ENCODE measurements at regions not wholly inside any gene's neighbourhood (a gene's known extent, or its start where the extent isn't known, plus 50 kb on each side); places are given as distances from the start of the nearest gene placed in this dataset.
"Not testable (repeated sequence)": the region's sequence is repeated elsewhere in the genome, so short reads cannot be mapped to it uniquely, and the experiment has no call there.

DNA sequence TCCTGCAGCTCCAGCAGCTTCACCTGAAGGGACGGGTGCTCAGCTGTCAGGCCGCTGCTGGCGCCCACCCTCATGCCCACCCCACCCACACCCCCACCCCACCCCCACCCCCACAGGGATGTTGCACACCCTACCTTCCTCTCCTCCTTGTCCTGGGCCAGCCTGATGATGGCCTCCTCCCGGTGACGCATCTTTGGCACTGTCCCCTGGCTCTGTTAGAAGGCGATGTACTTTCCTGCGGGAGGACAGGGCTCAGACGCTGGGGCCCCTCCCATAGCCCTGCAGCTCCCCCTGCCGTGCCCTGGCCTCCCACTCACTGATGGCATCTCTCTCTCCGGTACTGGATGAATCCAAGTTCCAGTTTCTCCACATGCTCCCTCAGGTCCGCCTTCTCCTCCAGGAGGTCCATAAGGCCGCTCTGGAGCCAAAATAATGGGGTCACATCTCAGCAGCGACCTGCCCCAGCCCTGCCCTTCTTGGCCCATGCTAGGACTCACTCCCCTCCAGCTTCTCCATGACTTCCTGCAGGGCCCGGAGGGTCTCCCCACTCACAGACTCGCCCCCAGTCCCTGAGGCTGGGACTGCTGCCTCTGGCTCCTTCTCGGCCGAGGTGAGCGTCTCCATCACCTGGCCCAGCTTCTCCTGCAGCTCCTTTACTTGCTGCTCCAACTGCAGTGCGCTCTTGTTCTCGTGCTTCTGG lies 55.2 kb downstream of the GOLGA8B start:
- CTCF ChIA-PET; H3K9me3 ChIP-seq (ENCODE audit: control insufficient read depth, insufficient read depth, low read depth, low read length); POLR2A ChIA-PET; H3K36me3 ChIP-seq (ENCODE audit: control insufficient read depth in 2 of 2, insufficient read depth in 1 of 2, low read length in 2 of 2); H3K27ac ChIP-seq (ENCODE audit: extremely low read depth, low read depth, low read length); H3K4me1 ChIP-seq (ENCODE audit: control insufficient read depth, insufficient read depth, low read length); H3K4me3 ChIP-seq (ENCODE audit: low read depth, low read length): not testable (repeated sequence)

DNA sequence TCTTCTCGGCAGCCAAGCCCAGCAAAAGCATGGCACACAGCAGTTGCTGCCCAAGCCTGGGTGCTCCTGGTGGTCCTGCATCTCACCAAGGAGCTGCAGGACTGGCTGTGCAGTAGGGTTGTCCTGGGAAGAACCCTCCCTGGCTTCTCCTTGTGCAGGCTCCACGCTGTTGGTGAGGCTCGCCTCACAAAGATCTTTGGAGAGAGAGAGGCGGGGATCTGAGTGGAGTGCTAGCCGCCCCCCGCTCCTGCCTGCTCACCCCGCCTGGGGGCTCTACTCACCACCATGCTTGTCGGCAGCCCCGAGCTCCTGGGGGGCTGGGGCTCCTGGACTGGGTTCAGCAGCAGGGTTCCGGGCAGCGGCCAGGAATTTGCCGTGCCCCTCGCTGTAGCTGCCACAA lies 55.8 kb downstream of the GOLGA8B start:
- POLR2A ChIA-PET; H3K4me3 ChIP-seq (ENCODE audit: low read depth, low read length); H3K36me3 ChIP-seq (ENCODE audit: control insufficient read depth in 2 of 2, insufficient read depth in 1 of 2, low read length in 2 of 2); H3K4me1 ChIP-seq (ENCODE audit: control insufficient read depth, insufficient read depth, low read length); H3K9me3 ChIP-seq (ENCODE audit: control insufficient read depth, insufficient read depth, low read depth, low read length); H3K27ac ChIP-seq (ENCODE audit: extremely low read depth, low read depth, low read length): not testable (repeated sequence)
- CTCF ChIA-PET, result interaction anchor here (0.6 kb wide), 1 partner anchor 30 kb away, joined by 3 read pairs; no protein-coding TSS in a partner anchor

DNA sequence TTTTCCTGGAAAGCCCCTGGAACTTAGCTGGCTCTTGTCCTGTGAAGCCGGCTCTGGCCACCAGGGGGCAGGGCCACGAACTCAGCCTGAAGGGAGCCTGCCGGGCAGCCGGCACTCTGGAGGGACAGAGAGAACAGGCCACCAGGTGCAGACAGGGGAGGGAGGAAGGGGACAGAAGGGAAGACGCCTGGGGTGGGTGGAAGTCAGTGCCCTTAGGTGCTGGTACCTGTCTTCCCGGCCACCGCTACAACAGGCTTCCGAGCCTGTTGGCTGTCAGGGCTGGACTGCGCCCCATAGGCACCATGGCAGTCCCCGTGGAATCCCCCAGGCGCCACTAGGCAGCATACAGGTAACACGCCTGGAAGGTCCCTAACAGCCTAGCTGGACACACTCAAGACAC lies 59.6 kb downstream of the GOLGA8B start:
- H3K9me3 ChIP-seq (ENCODE audit: control insufficient read depth, insufficient read depth, low read depth, low read length); CTCF ChIA-PET; H3K4me1 ChIP-seq (ENCODE audit: control insufficient read depth, insufficient read depth, low read length); H3K4me3 ChIP-seq (ENCODE audit: low read depth, low read length); POLR2A ChIA-PET; H3K36me3 ChIP-seq (ENCODE audit: control insufficient read depth in 2 of 2, insufficient read depth in 1 of 2, low read length in 2 of 2); H3K27ac ChIP-seq (ENCODE audit: extremely low read depth, low read depth, low read length): not testable (repeated sequence)

DNA sequence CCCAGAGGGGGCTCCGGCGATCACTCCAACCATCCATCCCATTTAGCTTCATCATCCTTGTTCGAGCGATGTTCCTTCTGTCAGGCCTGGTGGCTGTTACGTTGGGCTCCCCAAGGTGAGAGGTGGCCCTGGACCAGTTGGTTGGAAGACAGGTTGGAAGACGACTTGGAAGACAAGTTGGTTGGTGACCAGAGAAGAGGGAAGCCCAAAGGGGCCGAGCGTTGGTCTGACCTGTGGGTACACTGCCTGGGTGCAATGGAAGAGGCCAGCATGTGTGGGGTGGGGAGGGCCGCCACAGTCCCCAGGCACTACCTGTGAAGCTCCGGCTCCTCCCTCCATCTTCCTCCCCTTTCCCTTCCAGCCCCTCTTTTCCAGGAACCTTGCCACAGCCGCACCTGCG lies 60.9 kb downstream of the GOLGA8B start:
- H3K4me1 ChIP-seq (ENCODE audit: control insufficient read depth, insufficient read depth, low read length); H3K4me3 ChIP-seq (ENCODE audit: low read depth, low read length); H3K36me3 ChIP-seq (ENCODE audit: control insufficient read depth in 2 of 2, insufficient read depth in 1 of 2, low read length in 2 of 2); POLR2A ChIA-PET; H3K9me3 ChIP-seq (ENCODE audit: control insufficient read depth, insufficient read depth, low read depth, low read length); H3K27ac ChIP-seq (ENCODE audit: extremely low read depth, low read depth, low read length); CTCF ChIA-PET: not testable (repeated sequence)

DNA sequence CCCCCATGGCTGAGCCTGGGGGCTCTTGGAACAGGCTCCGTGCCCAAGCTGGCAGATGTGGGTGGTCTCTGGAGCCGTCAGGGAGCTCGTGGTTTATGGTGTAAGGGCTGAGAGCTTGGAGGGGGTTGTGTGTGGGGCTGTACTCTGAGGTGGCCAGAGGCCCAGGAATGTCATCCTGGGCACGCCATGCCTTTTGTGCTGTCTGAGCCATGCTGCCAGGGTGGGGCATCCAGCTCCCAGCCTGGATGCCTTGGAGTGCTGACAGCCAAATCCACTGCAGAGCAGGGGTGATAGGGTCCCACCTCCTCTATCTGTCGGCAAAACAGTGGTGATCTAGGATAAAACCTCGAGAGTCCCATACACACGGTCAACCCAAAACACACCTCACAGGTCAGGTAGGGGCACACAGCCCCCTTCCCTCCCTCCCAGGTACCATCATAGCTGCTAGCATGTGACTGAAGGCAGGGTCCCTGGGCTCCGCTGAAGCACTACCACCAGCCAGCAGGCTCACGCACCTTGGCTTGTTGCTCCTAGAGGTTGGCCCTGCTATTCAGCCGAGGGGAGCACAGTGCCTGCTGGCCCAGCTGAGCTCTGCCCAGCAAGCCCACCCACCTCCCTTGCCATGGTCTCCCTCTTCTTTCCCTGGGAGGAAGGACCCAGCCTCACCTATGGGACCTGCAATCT lies 61.5 kb downstream of the GOLGA8B start:
- H3K36me3 ChIP-seq (ENCODE audit: control insufficient read depth in 2 of 2, insufficient read depth in 1 of 2, low read length in 2 of 2); POLR2A ChIA-PET; H3K4me1 ChIP-seq (ENCODE audit: control insufficient read depth, insufficient read depth, low read length): not testable (repeated sequence)

DNA sequence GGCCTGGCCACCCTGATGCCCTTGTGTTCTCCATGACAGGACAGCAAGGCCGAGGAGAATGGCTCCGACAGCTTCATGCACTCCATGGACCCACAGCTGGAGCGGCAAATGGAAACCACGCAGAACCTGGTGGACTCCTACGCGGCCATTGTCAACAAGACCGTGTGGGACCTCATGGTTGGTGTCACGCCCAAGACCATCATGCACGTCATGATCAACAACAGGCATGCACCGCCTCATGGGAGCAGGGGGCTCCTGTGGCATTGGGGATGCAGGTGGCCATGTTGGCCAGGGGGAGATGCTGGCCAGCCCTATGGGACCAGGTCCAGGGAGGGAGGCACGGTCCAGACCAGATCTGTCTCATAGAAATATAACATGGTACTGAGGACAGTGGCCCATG lies 62.9 kb downstream of the GOLGA8B start:
- ChIA-PET CTCF (no interaction called here), POLR2A (no interaction called here)
- H3K36me3 ChIP-seq (ENCODE audit: control insufficient read depth in 2 of 2, insufficient read depth in 1 of 2, low read length in 2 of 2), result no peaks in the 10 kb centered on the region
- H3K4me3 ChIP-seq (ENCODE audit: low read depth, low read length), result no peak overlapping the region
- H3K4me1 ChIP-seq (ENCODE audit: control insufficient read depth, insufficient read depth, low read length), result no peaks in the 10 kb centered on the region
- no peaks in the 10 kb centered on the region for H3K9me3 ChIP-seq (ENCODE audit: control insufficient read depth, insufficient read depth, low read depth, low read length)
- H3K27ac ChIP-seq (ENCODE audit: extremely low read depth, low read depth, low read length), result no peak overlapping the region
- TF ChIP-seq, protein P1, sequence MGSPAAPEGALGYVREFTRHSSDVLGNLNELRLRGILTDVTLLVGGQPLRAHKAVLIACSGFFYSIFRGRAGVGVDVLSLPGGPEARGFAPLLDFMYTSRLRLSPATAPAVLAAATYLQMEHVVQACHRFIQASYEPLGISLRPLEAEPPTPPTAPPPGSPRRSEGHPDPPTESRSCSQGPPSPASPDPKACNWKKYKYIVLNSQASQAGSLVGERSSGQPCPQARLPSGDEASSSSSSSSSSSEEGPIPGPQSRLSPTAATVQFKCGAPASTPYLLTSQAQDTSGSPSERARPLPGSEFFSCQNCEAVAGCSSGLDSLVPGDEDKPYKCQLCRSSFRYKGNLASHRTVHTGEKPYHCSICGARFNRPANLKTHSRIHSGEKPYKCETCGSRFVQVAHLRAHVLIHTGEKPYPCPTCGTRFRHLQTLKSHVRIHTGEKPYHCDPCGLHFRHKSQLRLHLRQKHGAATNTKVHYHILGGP (tag by site-specific recombination; IDR thresholded peaks at IDR 0.05), result no peak
- TF ChIP-seq MYNN (tag by site-specific recombination; IDR thresholded peaks at IDR 0.05; ENCODE audit: borderline replicate concordance), result no peak
- TF ChIP-seq, protein P2, sequence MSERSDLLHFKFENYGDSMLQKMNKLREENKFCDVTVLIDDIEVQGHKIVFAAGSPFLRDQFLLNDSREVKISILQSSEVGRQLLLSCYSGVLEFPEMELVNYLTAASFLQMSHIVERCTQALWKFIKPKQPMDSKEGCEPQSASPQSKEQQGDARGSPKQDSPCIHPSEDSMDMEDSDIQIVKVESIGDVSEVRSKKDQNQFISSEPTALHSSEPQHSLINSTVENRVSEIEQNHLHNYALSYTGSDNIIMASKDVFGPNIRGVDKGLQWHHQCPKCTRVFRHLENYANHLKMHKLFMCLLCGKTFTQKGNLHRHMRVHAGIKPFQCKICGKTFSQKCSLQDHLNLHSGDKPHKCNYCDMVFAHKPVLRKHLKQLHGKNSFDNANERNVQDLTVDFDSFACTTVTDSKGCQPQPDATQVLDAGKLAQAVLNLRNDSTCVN (tag by site-specific recombination; optimal IDR thresholded peaks at IDR 0.05), result no peak
- TF ChIP-seq ZNF629 (tag by site-specific recombination; IDR thresholded peaks at IDR 0.05), result no peak
- TF ChIP-seq ZNF571 (tag by site-specific recombination; IDR thresholded peaks at IDR 0.05), result no peak
- TF ChIP-seq, protein P3, sequence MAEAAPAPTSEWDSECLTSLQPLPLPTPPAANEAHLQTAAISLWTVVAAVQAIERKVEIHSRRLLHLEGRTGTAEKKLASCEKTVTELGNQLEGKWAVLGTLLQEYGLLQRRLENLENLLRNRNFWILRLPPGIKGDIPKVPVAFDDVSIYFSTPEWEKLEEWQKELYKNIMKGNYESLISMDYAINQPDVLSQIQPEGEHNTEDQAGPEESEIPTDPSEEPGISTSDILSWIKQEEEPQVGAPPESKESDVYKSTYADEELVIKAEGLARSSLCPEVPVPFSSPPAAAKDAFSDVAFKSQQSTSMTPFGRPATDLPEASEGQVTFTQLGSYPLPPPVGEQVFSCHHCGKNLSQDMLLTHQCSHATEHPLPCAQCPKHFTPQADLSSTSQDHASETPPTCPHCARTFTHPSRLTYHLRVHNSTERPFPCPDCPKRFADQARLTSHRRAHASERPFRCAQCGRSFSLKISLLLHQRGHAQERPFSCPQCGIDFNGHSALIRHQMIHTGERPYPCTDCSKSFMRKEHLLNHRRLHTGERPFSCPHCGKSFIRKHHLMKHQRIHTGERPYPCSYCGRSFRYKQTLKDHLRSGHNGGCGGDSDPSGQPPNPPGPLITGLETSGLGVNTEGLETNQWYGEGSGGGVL (tag by site-specific recombination; IDR thresholded peaks at IDR 0.05), result no peak
- TF ChIP-seq ZNF626 (tag by site-specific recombination; IDR thresholded peaks at IDR 0.05), result no peak
- no peak for TF ChIP-seq ZNF600 (tag by site-specific recombination; IDR thresholded peaks at IDR 0.05)
- no peak for TF ChIP-seq YY1 (tag by site-specific recombination; IDR thresholded peaks at IDR 0.05)
- TF ChIP-seq, protein P4, sequence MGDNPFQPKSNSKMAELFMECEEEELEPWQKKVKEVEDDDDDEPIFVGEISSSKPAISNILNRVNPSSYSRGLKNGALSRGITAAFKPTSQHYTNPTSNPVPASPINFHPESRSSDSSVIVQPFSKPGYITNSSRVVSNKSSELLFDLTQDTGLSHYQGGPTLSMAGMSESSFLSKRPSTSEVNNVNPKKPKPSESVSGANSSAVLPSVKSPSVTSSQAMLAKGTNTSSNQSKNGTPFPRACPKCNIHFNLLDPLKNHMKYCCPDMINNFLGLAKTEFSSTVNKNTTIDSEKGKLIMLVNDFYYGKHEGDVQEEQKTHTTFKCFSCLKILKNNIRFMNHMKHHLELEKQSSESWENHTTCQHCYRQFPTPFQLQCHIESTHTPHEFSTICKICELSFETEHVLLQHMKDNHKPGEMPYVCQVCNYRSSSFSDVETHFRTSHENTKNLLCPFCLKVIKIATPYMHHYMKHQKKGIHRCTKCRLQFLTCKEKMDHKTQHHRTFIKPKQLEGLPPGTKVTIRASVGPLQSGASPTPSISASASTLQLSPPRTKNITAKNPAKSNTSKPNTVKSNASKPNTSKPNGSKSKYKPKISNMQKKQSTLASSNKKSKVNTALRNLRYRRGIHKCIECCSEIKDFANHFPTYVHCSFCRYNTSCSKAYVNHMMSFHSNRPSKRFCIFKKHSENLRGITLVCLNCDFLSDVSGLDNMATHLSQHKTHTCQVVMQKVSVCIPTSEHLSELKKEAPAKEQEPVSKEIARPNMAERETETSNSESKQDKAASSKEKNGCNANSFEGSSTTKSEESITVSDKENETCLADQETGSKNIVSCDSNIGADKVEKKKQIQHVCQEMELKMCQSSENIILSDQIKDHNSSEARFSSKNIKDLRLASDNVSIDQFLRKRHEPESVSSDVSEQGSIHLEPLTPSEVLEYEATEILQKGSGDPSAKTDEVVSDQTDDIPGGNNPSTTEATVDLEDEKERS (tag by site-specific recombination; IDR thresholded peaks at IDR 0.05), result no peak

More for the DNA sequence above, 61.5 kb downstream of the GOLGA8B start:
- CTCF ChIA-PET; H3K4me3 ChIP-seq (ENCODE audit: low read depth, low read length); H3K9me3 ChIP-seq (ENCODE audit: control insufficient read depth, insufficient read depth, low read depth, low read length); H3K27ac ChIP-seq (ENCODE audit: extremely low read depth, low read depth, low read length): not testable (repeated sequence)

Data from HEK293 (cell line).